ENCODE measurements at regions not wholly inside any gene's neighbourhood (a gene's known extent, or its start where the extent isn't known, plus 50 kb on each side); places are given as distances from the start of the nearest gene placed in this dataset.

DNA sequence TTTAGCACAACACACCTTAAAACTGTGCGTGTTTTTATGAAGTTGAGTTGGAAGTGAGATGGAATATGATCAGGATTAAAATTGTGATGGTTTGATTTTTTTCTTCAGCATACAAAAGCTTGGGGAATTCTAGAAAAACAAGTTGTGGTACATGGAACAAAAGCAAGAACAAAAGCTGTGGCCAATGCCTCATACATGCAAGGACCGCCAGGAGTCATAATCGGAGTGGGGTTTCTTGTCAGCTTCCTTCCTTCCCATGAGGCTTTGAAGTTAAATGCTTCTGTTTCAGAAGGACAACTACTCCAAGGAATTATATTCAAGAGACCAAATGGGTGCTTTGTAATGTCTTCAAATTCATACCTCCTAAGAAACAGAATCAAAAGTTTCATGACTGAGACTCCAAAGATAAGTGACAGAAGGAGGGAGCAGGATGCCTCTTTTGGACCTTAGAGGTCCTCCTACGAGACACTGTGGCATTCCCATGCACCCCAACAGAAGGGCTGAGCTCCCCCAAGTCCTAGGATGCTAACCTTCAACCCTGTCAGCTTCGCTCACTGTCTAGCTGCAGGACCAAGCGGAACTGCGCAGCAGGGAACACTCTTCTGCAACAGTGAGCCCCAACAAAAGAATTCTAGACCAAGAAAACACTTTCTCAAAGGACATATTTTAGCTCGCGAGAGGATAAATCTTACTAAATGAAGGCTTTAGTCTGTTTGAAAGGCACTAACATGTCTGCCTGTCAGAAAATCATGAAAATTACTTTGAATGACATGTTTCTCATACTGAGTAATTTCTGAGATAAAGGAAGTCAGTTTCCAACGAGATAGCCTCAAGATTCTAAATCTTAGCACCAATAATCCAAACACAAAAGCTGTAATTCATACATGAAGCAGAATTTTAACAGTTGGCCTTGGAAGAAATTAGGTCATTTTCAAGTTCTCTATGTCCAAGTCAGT, 108.5 kb upstream of the NHSL1 start:
- Mint-ChIP-seq H3K27ac (no peak overlapping the region), H3K9me3 (no peaks in the 10 kb centered on the region), H3K4me3 (no peak overlapping the region), H3K36me3 (ENCODE audit: low read depth) (no peaks in the 10 kb centered on the region), H3K27me3 (peaks cover 29% of the 10 kb centered on the region), H3K4me1 (no peaks in the 10 kb centered on the region)
- DNase-seq: no peak
- intact Hi-C loops (cut with micrococcal nuclease): no loop called here

DNA sequence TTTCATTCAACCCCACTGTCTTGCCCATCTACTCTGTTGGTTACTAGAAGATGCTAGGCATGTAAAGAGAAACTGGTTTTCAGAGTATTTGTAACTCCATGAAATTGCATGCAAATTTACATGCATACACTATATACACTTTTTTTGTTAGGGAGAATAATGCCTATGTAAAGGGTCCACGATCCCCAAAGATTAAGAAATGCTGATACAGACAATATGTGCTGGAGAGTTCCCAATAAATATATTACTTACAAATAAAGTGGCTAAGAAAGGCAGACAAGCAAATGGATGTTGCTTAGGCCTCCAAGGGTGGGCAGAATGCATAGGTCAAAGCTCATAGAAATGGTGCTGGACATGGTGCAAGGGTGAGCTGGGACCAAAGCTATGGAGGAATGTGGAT, 109.6 kb upstream of the NHSL1 start:
- Mint-ChIP-seq H3K27ac (no peak overlapping the region), H3K27me3 (peaks cover 21% of the 10 kb centered on the region), H3K36me3 (ENCODE audit: low read depth) (no peaks in the 10 kb centered on the region), H3K4me3 (no peak overlapping the region), H3K4me1 (no peaks in the 10 kb centered on the region), H3K9me3 (no peaks in the 10 kb centered on the region)
- no peak for DNase-seq
- intact Hi-C loops (cut with micrococcal nuclease): no loop called here

DNA sequence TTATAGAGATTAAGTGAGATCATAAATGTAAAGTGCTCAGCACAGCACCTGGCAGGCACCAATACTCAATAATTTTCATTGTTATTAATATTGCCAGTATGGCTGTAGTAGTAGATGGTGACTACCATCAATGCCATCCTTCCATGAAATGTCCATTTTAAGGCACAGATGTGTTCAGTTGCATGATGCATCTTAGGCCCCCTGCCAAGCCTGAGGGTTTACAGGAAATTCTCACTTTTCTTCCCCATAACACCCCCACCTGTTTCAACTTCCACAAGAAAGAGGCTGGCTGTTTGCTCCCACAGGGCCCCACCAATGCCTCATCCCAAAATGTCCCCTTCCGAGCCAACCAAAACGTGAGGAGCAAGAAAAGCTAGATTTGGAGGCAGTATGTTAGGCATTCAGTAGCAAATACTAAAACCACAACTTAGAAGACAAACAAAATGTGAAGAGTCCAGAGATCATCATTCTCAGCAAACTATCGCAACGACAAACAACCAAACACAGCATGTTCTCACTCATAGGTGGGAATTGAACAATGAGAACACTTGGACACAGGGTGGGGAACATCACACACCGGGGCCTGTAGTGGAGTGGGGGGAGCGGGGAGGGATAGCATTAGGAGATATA, 110.6 kb upstream of the NHSL1 start:
- Mint-ChIP-seq H3K27ac (no peak overlapping the region), H3K27me3 (peaks cover 14% of the 10 kb centered on the region), H3K9me3 (no peaks in the 10 kb centered on the region), H3K36me3 (ENCODE audit: low read depth) (no peaks in the 10 kb centered on the region), H3K4me1 (no peaks in the 10 kb centered on the region), H3K4me3 (no peak overlapping the region)
- no peak for DNase-seq
- intact Hi-C loops (cut with micrococcal nuclease): no loop called here

DNA sequence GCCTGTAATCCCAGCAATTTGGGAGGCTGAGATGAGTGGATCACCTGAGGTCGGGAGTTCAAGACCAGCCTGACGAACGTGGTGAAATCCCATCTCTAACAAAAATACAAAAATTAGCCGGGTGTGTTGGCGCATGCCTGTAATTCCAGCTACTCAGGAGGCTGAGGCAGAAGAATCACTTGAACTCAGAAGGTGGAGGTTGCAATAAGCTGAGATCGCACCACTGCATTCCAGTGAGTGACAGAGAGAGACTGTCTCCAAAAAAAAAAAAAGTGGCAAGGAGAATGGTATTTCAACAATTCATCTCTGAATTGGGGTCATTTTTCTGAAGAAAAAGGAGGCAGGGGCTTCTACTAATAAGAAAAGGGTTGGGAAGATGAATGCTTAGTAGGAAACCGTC, 111.5 kb upstream of the NHSL1 start:
- H3K9me3 Mint-ChIP-seq: no peaks in the 10 kb centered on the region
- H3K4me3 Mint-ChIP-seq: no peak overlapping the region
- no peak for DNase-seq
- peaks cover 11% of the 10 kb centered on the region for H3K27me3 Mint-ChIP-seq
- no peak overlapping the region for H3K27ac Mint-ChIP-seq
- intact Hi-C loops (cut with micrococcal nuclease): no loop called here
- H3K4me1 Mint-ChIP-seq: no peaks in the 10 kb centered on the region
- no peaks in the 10 kb centered on the region for H3K36me3 Mint-ChIP-seq (ENCODE audit: low read depth)

DNA sequence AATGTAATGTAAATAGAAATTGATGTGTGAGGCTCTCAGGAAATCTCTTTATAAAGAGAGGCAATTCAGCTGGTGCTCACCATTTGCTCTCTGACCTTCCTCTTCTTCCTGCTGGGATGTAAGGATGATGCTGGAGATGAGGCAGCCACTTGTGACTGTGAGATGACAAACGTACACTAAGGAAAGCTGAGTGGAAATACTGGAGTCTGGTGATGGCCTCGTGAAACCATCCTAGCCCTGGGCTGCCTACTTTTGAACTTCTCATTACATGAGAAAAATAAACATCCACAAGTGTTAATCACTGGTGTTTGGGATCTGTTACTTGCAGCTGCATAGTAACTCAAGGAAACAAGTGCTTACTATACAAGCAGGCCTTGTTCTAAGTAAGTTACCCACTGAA, 114.9 kb upstream of the NHSL1 start:
- Mint-ChIP-seq H3K4me1 (no peaks in the 10 kb centered on the region), H3K9me3 (no peaks in the 10 kb centered on the region), H3K4me3 (no peak overlapping the region), H3K27ac (no peak overlapping the region), H3K36me3 (ENCODE audit: low read depth) (no peaks in the 10 kb centered on the region), H3K27me3 (peaks cover 8% of the 10 kb centered on the region)
- intact Hi-C loops (cut with micrococcal nuclease): no loop called here
- DNase-seq: no peak

DNA sequence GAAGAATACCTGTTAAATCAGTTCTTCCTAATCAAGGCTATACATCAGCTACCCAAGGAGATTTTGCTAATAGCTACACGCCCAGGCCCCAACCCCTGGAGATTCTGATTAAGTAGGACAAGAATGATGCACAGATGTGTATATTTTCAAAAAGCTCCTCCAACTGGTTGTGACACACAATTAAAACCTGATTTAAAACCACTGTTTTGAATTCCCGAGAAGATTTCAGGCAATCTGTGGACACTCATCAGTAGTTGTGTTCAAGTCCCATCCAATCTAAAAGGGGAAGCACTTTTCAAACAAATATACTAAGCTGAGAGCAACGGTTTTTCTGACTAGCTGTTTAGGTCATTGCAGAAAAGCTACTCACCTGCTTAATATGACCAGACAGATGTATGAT, 118.9 kb upstream of the NHSL1 start:
- Mint-ChIP-seq H3K4me3 (no peak overlapping the region), H3K27me3 (peaks cover 11% of the 10 kb centered on the region), H3K4me1 (no peaks in the 10 kb centered on the region), H3K9me3 (no peaks in the 10 kb centered on the region), H3K27ac (no peak overlapping the region), H3K36me3 (ENCODE audit: low read depth) (no peaks in the 10 kb centered on the region)
- intact Hi-C loops (cut with micrococcal nuclease): no loop called here
- no peak for DNase-seq

DNA sequence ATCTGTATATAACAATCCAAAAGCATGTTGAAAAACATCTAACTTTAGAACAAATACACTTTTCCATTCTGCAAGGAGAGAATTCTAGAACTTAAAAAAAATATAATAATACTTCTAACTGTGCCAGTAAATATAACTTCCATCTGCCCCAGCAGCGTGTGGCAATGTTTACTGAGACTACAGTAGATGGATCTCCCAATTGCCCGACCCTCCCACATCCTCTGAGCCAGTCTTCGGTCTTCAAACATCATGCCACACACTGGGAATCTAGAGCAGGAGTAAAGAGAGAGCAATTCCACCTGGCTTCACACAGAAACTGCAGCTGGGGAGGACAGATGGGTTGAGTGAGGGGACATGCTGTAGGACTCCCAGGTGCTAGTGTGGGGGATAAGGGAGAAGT, 121.3 kb upstream of the NHSL1 start:
- Mint-ChIP-seq H3K36me3 (ENCODE audit: low read depth) (no peaks in the 10 kb centered on the region), H3K27me3 (peaks cover 8% of the 10 kb centered on the region), H3K4me1 (no peaks in the 10 kb centered on the region), H3K4me3 (no peak overlapping the region), H3K27ac (no peak overlapping the region), H3K9me3 (no peaks in the 10 kb centered on the region)
- no peak for DNase-seq
- intact Hi-C loops (cut with micrococcal nuclease): no loop called here

DNA sequence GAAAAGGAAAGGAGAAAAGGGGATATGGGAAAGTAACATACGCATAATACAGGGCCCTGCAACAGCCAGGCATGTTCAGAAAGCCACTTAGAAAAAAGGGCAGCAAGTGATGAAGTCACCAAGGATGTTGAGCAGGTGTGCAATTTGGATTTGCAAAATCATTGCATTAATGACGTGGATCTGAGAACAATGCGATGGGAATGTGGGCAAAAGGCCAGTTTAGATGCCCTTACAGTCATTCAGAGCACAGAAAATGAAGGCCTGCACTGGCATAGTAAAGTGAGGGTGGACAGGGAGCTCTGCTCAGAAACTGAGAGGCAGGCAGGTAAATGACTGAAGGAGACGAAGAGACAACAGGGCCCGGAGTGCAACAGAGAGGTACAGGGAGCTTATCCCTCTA, 123.7 kb upstream of the NHSL1 start:
- Mint-ChIP-seq H3K27ac (no peak overlapping the region), H3K27me3 (peaks cover 3% of the 10 kb centered on the region), H3K4me3 (no peak overlapping the region), H3K9me3 (no peaks in the 10 kb centered on the region), H3K4me1 (no peaks in the 10 kb centered on the region), H3K36me3 (ENCODE audit: low read depth) (no peaks in the 10 kb centered on the region)
- intact Hi-C loops (cut with micrococcal nuclease): no loop called here
- DNase-seq: peak; percentile 48

DNA sequence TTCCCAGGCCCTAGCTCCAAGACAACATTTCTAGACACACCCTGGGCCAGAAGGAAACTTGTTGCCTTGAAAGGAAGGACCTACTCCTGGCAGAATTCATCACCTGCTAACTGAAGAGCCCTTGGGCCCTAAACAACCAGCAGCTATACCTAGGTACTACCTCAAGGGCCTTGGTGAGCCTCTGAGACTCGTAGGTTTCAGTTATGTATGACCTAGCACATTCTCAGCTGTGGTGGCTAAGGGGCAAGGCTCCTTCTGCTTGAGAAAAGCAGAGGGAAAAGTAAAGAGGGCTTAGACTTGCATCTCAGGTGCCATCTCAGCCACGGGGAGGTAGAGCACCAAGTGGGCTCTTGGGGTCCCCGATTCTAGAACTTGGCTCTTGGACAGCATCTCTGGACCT, 132.3 kb upstream of the NHSL1 start:
- Mint-ChIP-seq H3K27me3 (peaks cover 27% of the 10 kb centered on the region), H3K9me3 (no peaks in the 10 kb centered on the region), H3K4me1 (no peaks in the 10 kb centered on the region), H3K27ac (no peak overlapping the region), H3K36me3 (ENCODE audit: low read depth) (no peaks in the 10 kb centered on the region), H3K4me3 (no peak overlapping the region)
- intact Hi-C loops (cut with micrococcal nuclease): no loop called here
- no peak for DNase-seq

DNA sequence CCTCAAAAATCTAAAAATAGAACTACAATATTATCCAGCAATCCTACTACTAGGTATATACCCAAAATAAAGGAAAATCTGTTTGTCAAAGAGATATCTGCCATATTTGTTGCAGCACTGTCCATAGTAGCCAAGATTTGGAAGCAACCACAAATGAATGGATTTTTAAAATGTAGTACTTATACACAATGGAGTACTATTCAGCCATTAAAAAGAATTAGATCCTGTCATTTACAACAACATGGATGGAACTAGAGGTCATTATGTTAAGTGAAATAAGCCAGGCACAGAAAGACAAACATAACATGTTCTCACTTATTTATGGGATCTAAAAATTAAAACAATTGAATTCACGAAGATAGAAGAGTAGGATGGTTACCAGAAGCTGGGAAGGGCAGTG, 135.7 kb upstream of the CCDC28A start:
- Mint-ChIP-seq H3K4me3 (no peak overlapping the region), H3K36me3 (ENCODE audit: low read depth) (no peaks in the 10 kb centered on the region), H3K4me1 (no peaks in the 10 kb centered on the region), H3K27ac (no peak overlapping the region), H3K9me3 (no peaks in the 10 kb centered on the region), H3K27me3 (peaks cover 34% of the 10 kb centered on the region)
- intact Hi-C loops (cut with micrococcal nuclease): no loop called here
- DNase-seq: no peak

DNA sequence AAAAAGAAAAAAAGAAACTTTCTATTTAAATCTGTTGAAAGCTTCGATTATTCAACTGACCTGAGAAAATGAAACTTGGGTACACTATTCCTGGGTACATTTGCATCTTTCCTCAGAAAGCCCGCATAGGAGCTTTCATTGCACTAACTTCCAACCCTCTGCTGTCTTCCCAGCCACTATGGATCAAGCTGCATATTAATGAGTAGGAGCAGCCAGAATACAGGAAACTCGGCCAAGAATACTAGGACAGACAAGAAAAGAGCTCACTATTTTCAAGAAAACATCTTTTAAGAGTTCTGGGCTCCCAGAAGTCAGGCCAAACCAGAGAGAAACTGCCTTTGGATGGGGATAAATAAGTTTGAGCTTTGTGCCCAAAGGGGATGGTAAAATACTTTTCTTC, 135.0 kb upstream of the CCDC28A start:
- DNase-seq: no peak
- Mint-ChIP-seq H3K27ac (no peak overlapping the region), H3K27me3 (peaks cover 26% of the 10 kb centered on the region), H3K4me3 (no peak overlapping the region), H3K36me3 (ENCODE audit: low read depth) (no peaks in the 10 kb centered on the region), H3K9me3 (no peaks in the 10 kb centered on the region), H3K4me1 (no peaks in the 10 kb centered on the region)
- intact Hi-C loops (cut with micrococcal nuclease): no loop called here

DNA sequence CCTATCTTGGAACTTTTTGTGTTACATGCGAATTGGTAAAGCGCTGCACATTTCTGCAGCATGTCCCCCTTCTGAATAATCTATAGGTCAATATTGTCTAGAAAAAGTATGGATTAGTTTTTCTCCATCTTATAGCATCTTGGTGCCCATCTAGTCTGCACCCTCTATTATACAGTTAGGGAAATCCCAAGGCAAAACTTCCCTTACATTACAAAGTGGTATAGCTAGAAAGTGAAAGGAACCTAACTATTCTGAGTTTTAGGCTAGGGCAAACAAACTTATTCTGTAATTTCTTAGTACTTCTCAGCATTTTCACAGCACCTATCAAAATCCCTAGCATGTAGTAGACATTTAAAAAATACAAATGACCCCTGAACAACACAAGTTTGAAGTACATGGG, 133.5 kb upstream of the CCDC28A start:
- peaks cover 17% of the 10 kb centered on the region for H3K27me3 Mint-ChIP-seq
- H3K4me1 Mint-ChIP-seq: no peaks in the 10 kb centered on the region
- no peaks in the 10 kb centered on the region for H3K9me3 Mint-ChIP-seq
- H3K4me3 Mint-ChIP-seq: no peak overlapping the region
- DNase-seq: no peak
- H3K27ac Mint-ChIP-seq: no peak overlapping the region
- H3K36me3 Mint-ChIP-seq (ENCODE audit: low read depth): no peaks in the 10 kb centered on the region
- intact Hi-C loops (cut with micrococcal nuclease): no loop called here

DNA sequence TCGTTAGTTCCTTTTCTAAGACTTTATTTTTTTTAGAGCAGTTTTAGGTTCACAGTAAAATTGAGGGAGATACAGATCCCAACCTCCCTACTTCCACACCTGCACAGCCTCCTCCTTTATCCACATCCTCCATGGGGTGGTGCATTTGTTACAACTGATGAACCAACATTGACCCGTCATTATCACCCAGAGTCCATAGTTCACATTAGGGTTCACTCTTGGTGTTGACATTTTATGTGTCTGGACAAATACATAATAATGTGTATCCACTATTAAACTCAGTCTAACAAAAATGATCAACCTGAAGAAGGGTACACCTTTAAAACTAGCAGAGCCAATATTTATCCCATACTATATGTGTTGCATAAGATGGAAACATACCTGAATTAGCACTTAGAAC, 130.4 kb upstream of the CCDC28A start:
- intact Hi-C loops (cut with micrococcal nuclease): no loop called here
- Mint-ChIP-seq H3K27ac (no peak overlapping the region), H3K36me3 (ENCODE audit: low read depth) (no peaks in the 10 kb centered on the region), H3K4me3 (no peak overlapping the region), H3K9me3 (no peaks in the 10 kb centered on the region), H3K4me1 (no peaks in the 10 kb centered on the region), H3K27me3 (peaks cover 5% of the 10 kb centered on the region)
- DNase-seq: no peak

DNA sequence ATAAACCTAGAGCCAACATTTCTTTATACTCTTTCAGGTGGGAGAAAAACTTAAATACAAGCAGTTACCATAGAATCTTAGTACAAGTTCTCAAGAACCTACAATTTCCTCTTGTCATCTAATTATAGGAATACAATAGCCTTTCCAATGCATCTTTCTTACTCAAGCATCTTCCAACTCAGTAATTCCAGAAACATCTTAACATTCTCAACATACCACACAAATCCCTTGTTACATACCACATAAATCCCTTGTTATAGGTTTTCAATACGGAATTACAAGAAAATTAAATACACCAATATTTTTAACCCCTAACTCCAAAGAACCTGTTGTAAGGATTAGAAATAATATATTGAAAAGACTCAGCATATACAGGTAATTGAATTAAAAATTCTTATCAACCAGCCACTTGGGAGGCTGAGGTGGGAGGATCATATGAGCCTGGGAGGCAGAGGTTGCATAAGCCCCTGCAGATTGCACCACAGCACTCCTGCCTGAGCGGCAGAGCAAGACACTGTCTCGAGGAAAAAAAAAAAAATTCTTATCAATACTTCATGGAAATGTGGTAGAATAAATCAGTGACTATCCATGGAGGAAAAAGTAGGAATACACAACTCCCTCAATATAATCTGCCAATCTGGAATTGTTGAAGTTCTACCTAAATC, 127.5 kb upstream of the CCDC28A start:
- H3K27ac Mint-ChIP-seq: no peak overlapping the region
- intact Hi-C loops (cut with micrococcal nuclease): no loop called here

More for the DNA sequence above, 127.5 kb upstream of the CCDC28A start:
- H3K4me3 Mint-ChIP-seq: no peak overlapping the region
- DNase-seq: no peak
- H3K36me3 Mint-ChIP-seq (ENCODE audit: low read depth): no peaks in the 10 kb centered on the region
- no peaks in the 10 kb centered on the region for H3K9me3 Mint-ChIP-seq
- H3K27me3 Mint-ChIP-seq: peaks cover 3% of the 10 kb centered on the region
- no peaks in the 10 kb centered on the region for H3K4me1 Mint-ChIP-seq
